ENCODE measurements at regions not wholly inside any gene's neighbourhood (a gene's known extent, or its start where the extent isn't known, plus 50 kb on each side); places are given as distances from the start of the nearest gene placed in this dataset.

GRCh38 chr18:24926649-24927048 lies 425.3 kb downstream of the ZNF521 start:
- no peak for DNase-seq (ENCODE audit: low read depth in 4 of 4, low spot score in 3 of 4)

DNA sequence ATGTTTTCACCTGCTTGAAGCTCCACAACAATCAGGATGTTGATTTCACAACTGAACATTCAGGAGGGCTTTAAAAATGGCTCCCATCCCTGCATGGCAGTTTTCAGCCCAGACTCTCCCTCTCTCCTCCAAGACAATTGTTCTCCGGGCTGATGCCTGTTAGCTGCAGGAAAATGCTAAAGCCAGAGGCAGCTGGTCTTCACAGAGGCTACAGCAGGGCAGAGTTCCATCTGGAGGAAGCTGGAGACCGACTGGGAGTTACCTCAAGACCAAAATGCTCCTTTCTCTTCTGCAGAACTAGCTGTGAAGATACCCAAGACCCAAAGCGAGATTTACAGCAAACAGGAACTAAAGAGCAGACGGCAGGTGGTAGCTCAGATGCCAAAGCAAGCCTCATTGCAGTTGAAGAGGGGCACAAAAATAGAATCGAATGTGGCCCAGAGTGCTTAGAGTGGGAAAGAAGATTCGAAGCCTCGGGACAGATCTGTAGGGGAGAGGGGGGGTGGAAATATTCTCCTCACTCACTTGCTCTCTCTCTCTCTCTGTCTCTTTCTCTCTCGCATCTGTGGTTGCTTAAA lies 423.6 kb downstream of the ZNF521 start:
- no peak for DNase-seq (ENCODE audit: low read depth in 4 of 4, low spot score in 3 of 4)

DNA sequence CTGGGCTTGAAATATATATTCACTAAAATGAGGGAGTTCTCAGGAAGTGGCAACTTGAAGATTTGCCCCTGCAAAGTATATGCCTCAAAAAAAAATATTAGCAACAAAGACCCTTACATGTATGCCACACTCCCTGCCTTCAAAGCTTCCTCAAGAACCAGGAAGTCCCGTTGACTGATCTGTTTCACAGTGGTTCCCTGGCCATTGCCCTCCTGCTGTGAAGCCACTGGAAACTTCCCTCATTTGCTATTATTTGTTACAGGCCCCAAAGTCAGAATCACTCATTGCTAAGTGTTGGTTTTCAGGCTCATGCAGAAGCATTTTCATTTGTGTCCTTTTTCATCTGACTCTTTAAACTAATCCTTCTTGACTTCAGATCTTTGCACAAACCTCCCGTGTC lies 421.5 kb downstream of the ZNF521 start:
- no peak for DNase-seq (ENCODE audit: low read depth in 4 of 4, low spot score in 3 of 4)

GRCh38 chr18:24930971-24931370 lies 421.0 kb downstream of the ZNF521 start:
- no peak for DNase-seq (ENCODE audit: low read depth in 4 of 4, low spot score in 3 of 4)

DNA sequence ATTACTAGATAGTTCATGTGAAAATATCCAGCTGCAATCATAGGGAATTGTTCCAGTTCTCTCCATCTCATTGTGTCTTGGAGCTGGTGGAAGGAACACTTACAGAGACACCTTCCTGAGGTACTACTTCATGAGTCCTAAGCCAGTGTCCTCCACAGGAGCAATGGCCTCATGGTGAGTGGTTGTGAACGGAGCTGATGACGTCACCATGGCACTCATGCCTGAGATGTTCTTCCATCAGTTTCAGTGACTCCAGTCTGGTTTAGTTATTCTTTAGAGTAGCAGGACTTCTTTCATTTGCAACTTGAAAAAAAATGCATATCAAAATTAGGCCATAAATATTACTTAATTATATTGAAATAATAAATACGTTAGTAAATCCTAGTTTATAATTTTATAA lies 418.6 kb downstream of the ZNF521 start:
- no peak for DNase-seq (ENCODE audit: low read depth in 4 of 4, low spot score in 3 of 4)

GRCh38 chr18:24934258-24934932 lies 417.6 kb downstream of the ZNF521 start:
- DNase-seq (ENCODE audit: low read depth in 4 of 4, low spot score in 3 of 4) = no peak

DNA sequence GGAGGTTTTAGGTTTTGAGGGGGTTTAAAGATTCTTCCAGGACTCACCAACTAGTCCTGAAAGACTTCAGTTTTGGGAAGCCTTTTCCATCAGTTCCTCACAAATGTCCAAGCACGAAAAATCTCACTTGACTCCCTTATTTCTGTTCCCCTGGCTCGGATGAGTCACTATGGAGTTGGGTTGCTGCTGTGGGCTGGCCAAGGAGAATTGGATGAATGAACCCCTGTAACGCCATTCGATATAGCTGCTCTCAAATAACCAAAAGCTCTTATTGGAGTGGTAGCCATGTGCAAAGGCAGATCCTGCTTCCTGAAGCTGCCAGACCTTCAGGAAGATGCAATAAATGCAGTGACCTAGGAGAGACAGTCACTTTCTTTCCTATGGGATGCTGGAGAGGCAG lies 417.0 kb downstream of the ZNF521 start:
- no peak for DNase-seq (ENCODE audit: low read depth in 4 of 4, low spot score in 3 of 4)

DNA sequence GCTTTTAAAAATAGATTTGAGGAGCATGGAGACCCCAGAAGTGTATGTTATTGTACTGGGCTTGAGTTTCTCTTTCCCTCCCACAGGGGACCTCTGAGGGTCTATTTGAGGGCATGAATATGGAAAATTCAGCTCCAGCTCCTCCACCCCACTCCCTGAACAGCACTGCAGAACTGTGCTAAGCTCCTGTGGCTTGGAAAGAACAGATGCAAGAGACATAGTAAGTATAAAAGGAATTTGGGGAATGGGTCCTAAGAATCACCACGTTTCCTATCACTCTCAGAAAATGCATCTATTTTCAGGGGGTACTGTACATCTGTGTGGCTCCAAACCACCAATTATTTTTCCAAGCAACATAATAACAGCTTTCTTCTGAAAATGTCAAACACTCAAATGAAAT lies 416.1 kb downstream of the ZNF521 start:
- no peak for DNase-seq (ENCODE audit: low read depth in 4 of 4, low spot score in 3 of 4)

DNA sequence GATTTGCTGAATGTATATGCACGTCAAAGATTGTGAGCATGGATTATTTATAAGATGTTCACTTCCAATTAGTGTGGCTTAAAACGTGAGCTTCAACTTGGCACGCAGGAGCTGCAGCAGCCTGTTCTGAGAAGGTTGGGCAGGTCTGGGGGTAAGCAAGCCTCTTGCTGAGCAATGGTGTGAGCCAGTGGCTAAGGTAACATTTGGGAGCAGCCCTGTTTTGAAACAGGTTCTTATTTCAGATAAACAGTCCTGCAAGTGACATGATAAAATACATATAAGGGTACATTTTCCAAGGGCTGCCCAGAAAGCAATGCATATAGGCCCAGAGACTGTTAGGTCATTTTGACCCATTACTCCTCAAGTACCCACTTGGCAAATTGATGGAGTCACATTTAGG lies 415.3 kb downstream of the ZNF521 start:
- DNase-seq (ENCODE audit: low read depth in 4 of 4, low spot score in 3 of 4) = no peak

- no peak for DNase-seq (ENCODE audit: low read depth in 4 of 4, low spot score in 3 of 4)
Observed at GRCh38 chr18:24937639-24938275, 414.2 kb downstream of the ZNF521 start.

DNA sequence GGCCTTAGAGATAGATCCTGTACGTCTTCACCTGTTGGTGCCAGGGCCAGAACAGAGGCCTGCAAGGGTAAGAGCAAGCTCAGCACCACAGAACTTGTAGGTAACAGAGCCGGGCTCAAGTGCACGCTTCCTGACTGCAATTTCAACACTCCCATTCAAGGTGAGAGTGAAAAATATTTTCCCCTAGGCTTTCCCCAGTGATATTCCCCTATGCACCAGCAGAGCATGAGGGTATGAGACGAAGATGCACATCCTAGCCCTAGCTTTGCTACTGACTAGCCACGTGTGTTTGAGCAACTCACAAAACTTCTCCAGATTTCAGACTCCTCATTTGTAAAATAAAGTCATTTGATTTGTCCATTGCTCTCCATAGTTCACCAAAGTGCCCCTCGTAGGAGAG lies 411.6 kb downstream of the ZNF521 start:
- no peak for DNase-seq (ENCODE audit: low read depth in 4 of 4, low spot score in 3 of 4)

- DNase-seq (ENCODE audit: low read depth in 4 of 4, low spot score in 3 of 4) = no peak
Observed at GRCh38 chr18:24941174-24941951, 410.6 kb downstream of the ZNF521 start.

- no peak for DNase-seq (ENCODE audit: low read depth in 4 of 4, low spot score in 3 of 4)
Observed at GRCh38 chr18:24942144-24942543, 409.8 kb downstream of the ZNF521 start.

GRCh38 chr18:24947521-24948305 lies 404.3 kb downstream of the ZNF521 start:
- no peak for DNase-seq (ENCODE audit: low read depth in 4 of 4, low spot score in 3 of 4)

GRCh38 chr18:24949908-24950307 lies 402.1 kb downstream of the ZNF521 start:
- DNase-seq (ENCODE audit: low read depth in 4 of 4, low spot score in 3 of 4) = no peak

GRCh38 chr18:24954341-24954740 lies 397.6 kb downstream of the ZNF521 start:
- no peak for DNase-seq (ENCODE audit: low read depth in 4 of 4, low spot score in 3 of 4)

DNA sequence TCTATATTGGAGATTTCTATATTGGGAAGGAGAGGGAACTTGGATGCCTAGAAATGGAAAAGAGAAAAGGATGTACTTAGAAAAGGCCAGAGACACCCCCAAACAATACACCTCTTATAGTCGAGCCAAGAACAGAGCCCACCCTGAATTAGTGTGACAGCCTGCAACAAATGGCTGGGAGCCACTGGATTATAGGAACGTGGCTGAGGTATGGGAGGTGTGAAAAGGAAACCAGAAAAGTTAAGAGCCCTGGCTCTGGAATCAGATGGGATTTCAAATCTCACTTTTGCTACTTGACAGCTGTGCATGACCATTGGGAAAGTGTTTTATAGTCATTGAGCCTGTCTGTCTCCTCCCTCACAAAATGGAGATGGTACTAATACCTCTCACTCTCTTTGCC lies 394.0 kb downstream of the ZNF521 start:
- no peak for DNase-seq (ENCODE audit: low read depth in 4 of 4, low spot score in 3 of 4)

GRCh38 chr18:24959051-24959476 lies 392.9 kb downstream of the ZNF521 start:
- DNase-seq (ENCODE audit: low read depth in 4 of 4, low spot score in 3 of 4) = peak in 2 of 4 donors; percentile 31 to 44

DNA sequence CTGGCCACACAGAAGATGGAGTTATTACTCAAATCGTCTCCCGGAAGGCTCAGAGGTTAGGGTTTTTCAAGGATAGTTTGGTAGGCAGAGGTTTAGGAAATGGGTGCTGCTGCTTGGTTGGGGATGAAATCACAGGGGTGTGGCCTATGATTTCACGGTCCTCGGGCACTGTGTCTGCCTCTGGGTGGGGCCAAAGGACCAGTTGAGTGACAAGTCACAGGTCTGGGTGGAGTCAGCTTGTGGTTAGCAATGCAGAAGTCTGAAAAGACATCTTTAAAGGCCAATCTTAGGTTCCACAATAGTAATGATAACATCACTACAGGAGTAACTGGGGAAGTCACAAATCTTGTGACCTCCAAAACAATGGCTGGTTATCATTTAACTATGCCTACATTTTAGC lies 387.8 kb downstream of the ZNF521 start:
- no peak for DNase-seq (ENCODE audit: low read depth in 4 of 4, low spot score in 3 of 4)

- DNase-seq (ENCODE audit: low read depth in 4 of 4, low spot score in 3 of 4) = no peak
Observed at GRCh38 chr18:24968238-24968775, 383.7 kb downstream of the ZNF521 start.
